ENCODE measurements at regions not wholly inside any gene's neighbourhood (a gene's known extent, or its start where the extent isn't known, plus 50 kb on each side); places are given as distances from the start of the nearest gene placed in this dataset.

DNA sequence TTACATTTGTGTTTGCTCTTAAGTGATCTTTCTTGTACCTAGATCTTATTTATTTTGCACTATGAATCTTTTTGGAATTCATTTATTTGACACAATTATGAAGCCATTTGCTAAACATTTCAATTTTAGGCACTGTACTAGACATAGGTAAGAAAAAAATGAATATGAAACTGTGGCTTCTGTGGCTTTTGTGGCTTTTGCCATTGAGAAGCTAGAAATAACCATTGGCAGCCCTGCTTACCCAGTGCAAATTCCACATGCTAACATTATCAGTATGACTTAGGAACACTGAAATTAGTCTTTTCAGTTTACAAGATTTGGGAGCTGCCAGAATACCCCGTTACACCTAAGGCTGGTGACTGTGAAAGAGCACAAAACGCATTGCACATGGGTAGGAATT, 60.1 kb downstream of the FSCB start:
- TF ChIP-seq, protein P1, sequence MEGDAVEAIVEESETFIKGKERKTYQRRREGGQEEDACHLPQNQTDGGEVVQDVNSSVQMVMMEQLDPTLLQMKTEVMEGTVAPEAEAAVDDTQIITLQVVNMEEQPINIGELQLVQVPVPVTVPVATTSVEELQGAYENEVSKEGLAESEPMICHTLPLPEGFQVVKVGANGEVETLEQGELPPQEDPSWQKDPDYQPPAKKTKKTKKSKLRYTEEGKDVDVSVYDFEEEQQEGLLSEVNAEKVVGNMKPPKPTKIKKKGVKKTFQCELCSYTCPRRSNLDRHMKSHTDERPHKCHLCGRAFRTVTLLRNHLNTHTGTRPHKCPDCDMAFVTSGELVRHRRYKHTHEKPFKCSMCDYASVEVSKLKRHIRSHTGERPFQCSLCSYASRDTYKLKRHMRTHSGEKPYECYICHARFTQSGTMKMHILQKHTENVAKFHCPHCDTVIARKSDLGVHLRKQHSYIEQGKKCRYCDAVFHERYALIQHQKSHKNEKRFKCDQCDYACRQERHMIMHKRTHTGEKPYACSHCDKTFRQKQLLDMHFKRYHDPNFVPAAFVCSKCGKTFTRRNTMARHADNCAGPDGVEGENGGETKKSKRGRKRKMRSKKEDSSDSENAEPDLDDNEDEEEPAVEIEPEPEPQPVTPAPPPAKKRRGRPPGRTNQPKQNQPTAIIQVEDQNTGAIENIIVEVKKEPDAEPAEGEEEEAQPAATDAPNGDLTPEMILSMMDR (IDR thresholded peaks at IDR 0.05), result no peak
- no peak for TF ChIP-seq POLR2AphosphoS5 (IDR thresholded peaks at IDR 0.05)
